ENCODE measurements at regions not wholly inside any gene's neighbourhood (a gene's known extent, or its start where the extent isn't known, plus 50 kb on each side); places are given as distances from the start of the nearest gene placed in this dataset.

DNA sequence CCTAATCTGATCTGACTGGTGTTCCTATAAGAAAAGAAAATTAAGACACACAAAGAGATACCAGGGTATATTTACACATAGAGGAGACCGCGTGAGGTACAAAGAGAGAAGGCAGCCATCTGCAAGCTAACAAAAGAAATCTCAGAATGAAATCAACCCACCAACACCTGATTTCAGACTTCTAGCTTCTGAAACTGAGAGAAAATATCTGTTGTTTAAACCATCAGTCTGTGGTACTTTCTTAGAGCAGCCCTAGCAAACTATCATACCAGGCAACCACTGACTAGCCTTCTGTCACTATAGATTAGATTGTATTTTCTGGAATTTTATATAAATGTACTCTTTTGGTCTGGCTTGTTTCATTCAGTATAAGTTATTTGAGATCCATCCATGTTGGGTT is 779.3 kb upstream of the ACO1 start:
- H3K4me1 Mint-ChIP-seq (ENCODE audit: low read depth), result peaks cover 3% of the 10 kb centered on the region
- H3K9me3 Mint-ChIP-seq, result no peaks in the 10 kb centered on the region
- H3K36me3 Mint-ChIP-seq (ENCODE audit: low read depth), result no peaks in the 10 kb centered on the region
- no peaks in the 10 kb centered on the region for H3K27me3 Mint-ChIP-seq
- no peak overlapping the region for H3K4me3 Mint-ChIP-seq
- no peak overlapping the region for H3K27ac Mint-ChIP-seq
- DNase-seq, result no peak

DNA sequence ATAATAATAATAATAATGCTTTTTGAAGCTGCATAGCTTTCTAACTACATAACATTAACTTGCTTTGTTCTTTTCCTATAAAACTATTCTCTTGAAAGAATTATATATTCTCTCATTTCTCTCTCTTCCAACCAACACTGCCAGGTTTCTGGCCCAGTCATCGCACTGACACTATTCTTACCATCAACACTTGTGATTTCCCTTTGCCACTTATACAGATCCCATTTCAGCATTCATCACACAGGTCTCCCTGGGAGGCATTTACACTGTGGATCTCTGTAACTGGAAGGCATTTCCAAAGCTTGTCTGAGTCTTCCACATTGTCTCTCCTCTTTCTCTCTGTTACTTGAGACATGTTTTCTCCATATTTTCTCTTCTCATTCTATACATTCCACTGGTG is 777.8 kb upstream of the ACO1 start:
- no peaks in the 10 kb centered on the region for H3K9me3 Mint-ChIP-seq
- H3K27me3 Mint-ChIP-seq, result no peaks in the 10 kb centered on the region
- no peak overlapping the region for H3K27ac Mint-ChIP-seq
- no peaks in the 10 kb centered on the region for H3K36me3 Mint-ChIP-seq (ENCODE audit: low read depth)
- no peak for DNase-seq
- no peaks in the 10 kb centered on the region for H3K4me1 Mint-ChIP-seq (ENCODE audit: low read depth)
- no peak overlapping the region for H3K4me3 Mint-ChIP-seq

DNA sequence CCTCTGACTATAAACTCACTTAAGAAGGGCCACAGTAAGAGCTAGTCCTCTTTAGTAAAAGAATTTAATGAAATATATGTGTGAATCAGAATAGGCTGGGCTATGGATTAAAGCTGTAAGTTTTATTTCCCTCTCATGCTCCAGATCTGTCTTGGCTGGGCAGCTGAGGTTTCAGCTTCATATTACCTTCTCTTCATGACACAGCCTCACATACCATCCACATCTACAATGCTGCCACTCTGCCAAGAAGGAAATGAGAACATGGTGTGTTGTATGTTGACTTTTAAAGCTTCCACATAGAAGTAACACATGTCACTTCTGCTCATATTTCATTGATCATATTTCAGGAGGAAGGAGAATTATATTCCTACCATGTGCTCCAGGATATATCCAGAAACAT is 776.0 kb upstream of the ACO1 start:
- Mint-ChIP-seq H3K9me3 (no peaks in the 10 kb centered on the region), H3K27ac (no peak overlapping the region), H3K4me1 (ENCODE audit: low read depth) (peaks cover 9% of the 10 kb centered on the region), H3K4me3 (no peak overlapping the region), H3K36me3 (ENCODE audit: low read depth) (no peaks in the 10 kb centered on the region), H3K27me3 (no peaks in the 10 kb centered on the region)
- no peak for DNase-seq

DNA sequence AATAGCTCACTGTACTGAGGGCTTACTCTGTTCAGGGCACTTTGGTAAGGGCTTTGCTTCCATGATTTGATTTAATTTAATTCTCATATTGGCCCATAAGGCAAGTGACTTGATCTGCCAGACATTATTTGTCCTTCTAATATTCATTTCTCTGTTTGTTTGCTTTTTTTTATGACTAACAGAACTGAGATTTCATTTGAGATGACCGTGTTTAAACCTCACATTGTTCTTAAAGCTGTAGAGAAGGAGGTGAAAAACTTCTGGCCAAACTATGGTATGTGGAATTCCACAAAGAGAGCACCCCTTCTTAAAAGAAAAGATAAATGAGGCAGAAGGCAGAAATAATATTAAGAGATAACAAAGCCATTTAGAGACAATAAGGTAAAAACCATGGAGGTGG is 775.6 kb upstream of the ACO1 start:
- no peaks in the 10 kb centered on the region for H3K27me3 Mint-ChIP-seq
- no peak for DNase-seq
- peaks cover 10% of the 10 kb centered on the region for H3K4me1 Mint-ChIP-seq (ENCODE audit: low read depth)
- no peak overlapping the region for H3K4me3 Mint-ChIP-seq
- H3K36me3 Mint-ChIP-seq (ENCODE audit: low read depth), result no peaks in the 10 kb centered on the region
- no peaks in the 10 kb centered on the region for H3K9me3 Mint-ChIP-seq
- H3K27ac Mint-ChIP-seq, result no peak overlapping the region

DNA sequence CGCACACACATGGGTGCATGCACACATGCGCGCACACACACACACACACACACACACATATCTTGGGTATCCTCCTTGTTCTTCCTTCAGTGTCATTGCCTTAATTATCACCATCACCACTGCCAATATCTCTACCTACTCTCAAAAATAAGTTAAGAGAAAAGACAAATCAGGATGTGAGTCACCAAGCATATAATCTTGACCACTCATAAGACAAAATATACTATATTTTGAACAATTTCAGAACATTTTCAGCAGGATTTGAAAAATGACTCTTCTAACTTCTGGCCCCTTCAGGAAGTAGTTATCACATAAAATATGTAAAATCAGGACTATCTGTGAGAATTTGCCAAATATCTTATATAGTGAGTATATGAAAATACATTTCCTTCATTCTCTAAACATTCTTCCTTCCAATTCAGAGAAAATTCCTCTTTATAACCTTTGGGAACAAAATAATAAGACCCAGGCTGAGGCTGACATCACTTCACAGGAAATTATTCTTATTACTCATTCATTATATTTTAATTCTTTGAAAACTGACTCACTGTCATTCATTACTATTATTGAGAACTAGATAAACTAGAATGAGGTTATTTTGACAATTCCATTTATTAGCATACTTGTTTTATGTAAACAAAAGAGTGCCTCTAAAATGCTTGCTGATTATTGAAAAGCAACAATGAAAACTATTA is 772.0 kb upstream of the ACO1 start:
- no peak overlapping the region for H3K4me3 Mint-ChIP-seq
- H3K4me1 Mint-ChIP-seq (ENCODE audit: low read depth), result peaks cover 13% of the 10 kb centered on the region
- H3K27me3 Mint-ChIP-seq, result no peaks in the 10 kb centered on the region
- DNase-seq, result no peak
- no peaks in the 10 kb centered on the region for H3K9me3 Mint-ChIP-seq
- no peak overlapping the region for H3K27ac Mint-ChIP-seq
- H3K36me3 Mint-ChIP-seq (ENCODE audit: low read depth), result no peaks in the 10 kb centered on the region

DNA sequence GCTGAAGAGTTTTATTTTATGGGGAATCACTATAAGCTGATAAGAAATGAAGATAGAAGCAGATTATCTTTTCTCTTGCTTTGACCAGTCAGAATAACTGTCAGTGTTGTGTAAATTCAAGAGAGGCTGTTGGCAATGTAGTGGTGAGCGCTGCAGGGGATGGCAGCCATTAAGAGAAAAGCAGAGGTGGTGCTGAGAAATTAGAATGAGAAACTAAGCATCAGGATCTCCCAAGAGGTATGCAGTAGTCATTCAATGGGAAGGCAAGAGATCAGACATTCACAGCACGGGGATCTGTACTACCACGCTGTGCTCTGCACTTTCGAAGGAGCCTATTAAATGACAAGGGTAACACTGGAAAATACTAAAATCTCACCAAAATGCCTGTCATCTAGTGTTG is 768.5 kb upstream of the ACO1 start:
- DNase-seq, result no peak
- Mint-ChIP-seq H3K27me3 (no peaks in the 10 kb centered on the region), H3K4me1 (ENCODE audit: low read depth) (peaks cover 16% of the 10 kb centered on the region), H3K27ac (no peak overlapping the region), H3K9me3 (no peaks in the 10 kb centered on the region), H3K36me3 (ENCODE audit: low read depth) (no peaks in the 10 kb centered on the region), H3K4me3 (no peak overlapping the region)

GRCh38 chr9:31623511-31623910 is 760.9 kb upstream of the ACO1 start:
- Mint-ChIP-seq H3K4me3 (no peak overlapping the region), H3K36me3 (ENCODE audit: low read depth) (no peaks in the 10 kb centered on the region), H3K4me1 (ENCODE audit: low read depth) (peaks cover 3% of the 10 kb centered on the region), H3K27me3 (no peaks in the 10 kb centered on the region), H3K9me3 (peaks cover 5% of the 10 kb centered on the region), H3K27ac (no peak overlapping the region)
- DNase-seq, result no peak

- no peak overlapping the region for H3K4me3 Mint-ChIP-seq
- H3K27ac Mint-ChIP-seq, result no peak overlapping the region
- peaks cover 5% of the 10 kb centered on the region for H3K9me3 Mint-ChIP-seq
- H3K27me3 Mint-ChIP-seq, result no peaks in the 10 kb centered on the region
- no peak for DNase-seq
- no peaks in the 10 kb centered on the region for H3K36me3 Mint-ChIP-seq (ENCODE audit: low read depth)
- peaks cover 9% of the 10 kb centered on the region for H3K4me1 Mint-ChIP-seq (ENCODE audit: low read depth)
Observed at GRCh38 chr9:31629292-31629691, 755.2 kb upstream of the ACO1 start.

- Mint-ChIP-seq H3K27me3 (no peaks in the 10 kb centered on the region), H3K27ac (no peak overlapping the region), H3K36me3 (ENCODE audit: low read depth) (no peaks in the 10 kb centered on the region), H3K9me3 (no peaks in the 10 kb centered on the region), H3K4me3 (no peak overlapping the region), H3K4me1 (ENCODE audit: low read depth) (peaks cover 4% of the 10 kb centered on the region)
- DNase-seq, result no peak
Observed at GRCh38 chr9:31637265-31637664, 747.2 kb upstream of the ACO1 start.

DNA sequence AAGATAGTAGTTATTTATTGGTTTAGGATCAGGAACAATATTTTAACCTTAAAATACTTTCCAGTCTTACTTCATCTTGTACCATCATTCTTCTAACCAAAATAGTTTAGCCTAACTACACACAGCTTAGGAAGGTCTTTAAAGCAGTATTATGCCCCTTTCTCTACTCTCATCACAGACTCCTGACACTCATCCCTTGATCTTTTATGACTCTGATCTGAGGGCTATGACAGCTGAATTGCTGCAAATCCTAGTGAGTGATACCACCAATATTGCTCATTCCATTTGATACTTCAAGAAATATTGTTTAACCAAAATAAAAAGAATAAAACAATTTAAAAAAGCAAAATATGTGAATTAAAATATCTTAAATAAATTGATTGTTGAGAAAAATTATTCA is 746.6 kb upstream of the ACO1 start:
- H3K4me1 Mint-ChIP-seq (ENCODE audit: low read depth), result peaks cover 4% of the 10 kb centered on the region
- H3K36me3 Mint-ChIP-seq (ENCODE audit: low read depth), result no peaks in the 10 kb centered on the region
- DNase-seq, result no peak
- no peak overlapping the region for H3K27ac Mint-ChIP-seq
- H3K4me3 Mint-ChIP-seq, result no peak overlapping the region
- H3K9me3 Mint-ChIP-seq, result no peaks in the 10 kb centered on the region
- H3K27me3 Mint-ChIP-seq, result no peaks in the 10 kb centered on the region

- no peaks in the 10 kb centered on the region for H3K27me3 Mint-ChIP-seq
- no peak overlapping the region for H3K27ac Mint-ChIP-seq
- no peak overlapping the region for H3K4me3 Mint-ChIP-seq
- no peak for DNase-seq
- no peaks in the 10 kb centered on the region for H3K36me3 Mint-ChIP-seq (ENCODE audit: low read depth)
- peaks cover 4% of the 10 kb centered on the region for H3K4me1 Mint-ChIP-seq (ENCODE audit: low read depth)
- H3K9me3 Mint-ChIP-seq, result no peaks in the 10 kb centered on the region
Observed at GRCh38 chr9:31639451-31639850, 745.0 kb upstream of the ACO1 start.

DNA sequence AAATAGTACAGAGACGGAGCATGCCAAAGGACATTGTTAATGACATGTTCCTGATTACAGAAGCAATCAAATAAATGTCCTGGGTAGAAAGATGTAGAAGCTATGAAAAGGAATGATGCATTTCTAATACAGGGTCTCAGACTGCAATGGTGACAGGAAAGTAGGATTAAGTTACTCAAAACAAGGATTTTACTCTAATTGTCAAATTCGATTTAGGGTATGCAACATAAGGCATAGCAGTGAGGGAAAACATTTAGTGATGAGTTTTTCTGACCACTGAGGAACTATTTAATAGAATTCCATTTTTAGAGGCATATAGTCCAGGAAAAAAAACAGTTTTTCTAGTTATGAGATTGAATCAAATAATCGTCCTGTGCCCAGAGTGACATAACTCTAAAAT is 715.1 kb upstream of the ACO1 start:
- no peak for DNase-seq
- Mint-ChIP-seq H3K9me3 (no peaks in the 10 kb centered on the region), H3K36me3 (ENCODE audit: low read depth) (no peaks in the 10 kb centered on the region), H3K4me1 (ENCODE audit: low read depth) (peaks cover 21% of the 10 kb centered on the region), H3K27ac (no peak overlapping the region), H3K4me3 (no peak overlapping the region), H3K27me3 (no peaks in the 10 kb centered on the region)

DNA sequence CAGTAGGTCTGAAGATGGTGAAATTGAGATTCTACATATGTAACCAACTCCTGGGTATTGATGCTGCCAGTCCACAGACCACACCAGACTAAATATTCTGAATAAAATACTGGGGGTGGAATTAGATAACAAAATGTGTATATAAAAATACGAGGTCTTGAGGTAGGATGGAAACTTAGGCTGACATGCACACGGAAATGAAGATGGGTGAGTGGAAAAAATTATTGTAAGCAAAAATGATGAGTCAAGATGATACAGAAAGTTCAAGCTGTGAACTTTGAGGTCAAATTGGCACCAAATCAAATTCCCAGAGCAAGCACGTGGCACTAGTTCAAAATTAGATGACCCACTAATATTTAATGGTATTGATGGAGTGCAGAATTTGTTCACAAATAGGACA is 713.4 kb upstream of the ACO1 start:
- Mint-ChIP-seq H3K36me3 (ENCODE audit: low read depth) (no peaks in the 10 kb centered on the region), H3K4me3 (no peak overlapping the region), H3K27me3 (no peaks in the 10 kb centered on the region), H3K9me3 (no peaks in the 10 kb centered on the region), H3K27ac (peak overlapping the region; percentile 58), H3K4me1 (ENCODE audit: low read depth) (peaks cover 26% of the 10 kb centered on the region)
- DNase-seq, result no peak

DNA sequence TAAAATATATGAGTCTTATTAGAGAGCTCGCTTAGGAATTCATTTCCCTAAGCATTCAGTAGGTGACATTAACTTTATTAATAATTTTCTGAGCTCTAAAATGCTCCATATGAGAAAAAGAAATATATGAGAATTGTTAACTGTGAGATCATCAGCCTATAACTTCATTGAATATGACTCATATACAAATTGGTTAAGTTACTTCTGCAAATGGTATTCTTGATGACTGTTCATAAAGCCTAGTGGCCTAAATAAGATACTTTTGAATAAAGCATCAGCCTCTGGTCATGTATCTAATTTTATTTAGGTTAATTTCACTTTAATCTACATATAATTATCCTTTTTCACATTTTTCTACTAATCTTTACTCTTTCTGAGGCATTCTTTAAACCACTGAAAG is 710.2 kb upstream of the ACO1 start:
- Mint-ChIP-seq H3K36me3 (ENCODE audit: low read depth) (no peaks in the 10 kb centered on the region), H3K27me3 (no peaks in the 10 kb centered on the region)

DNA sequence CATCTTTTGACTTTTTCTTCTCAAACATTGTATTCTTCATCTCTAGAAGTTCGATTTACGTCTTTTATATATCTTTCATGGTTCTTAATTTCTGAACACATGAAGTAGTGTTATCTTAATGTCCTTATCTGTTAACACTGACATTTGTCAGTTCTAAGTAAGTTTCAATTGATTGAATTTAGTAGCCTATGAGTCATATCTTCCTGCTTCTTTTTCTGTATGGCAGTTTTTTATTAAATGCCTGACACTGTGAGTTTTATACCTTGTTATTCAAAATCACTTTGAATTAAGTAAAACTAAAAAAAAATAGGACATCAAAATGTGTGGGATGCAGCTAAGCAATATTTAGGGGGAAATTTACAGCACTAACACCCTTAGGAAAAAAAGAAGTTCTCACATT is 707.0 kb upstream of the ACO1 start:
- DNase-seq, result no peak
- H3K4me1 Mint-ChIP-seq (ENCODE audit: low read depth), result peaks cover 35% of the 10 kb centered on the region
- H3K36me3 Mint-ChIP-seq (ENCODE audit: low read depth), result no peaks in the 10 kb centered on the region
- peak overlapping the region; percentile 71 for H3K27ac Mint-ChIP-seq
- no peaks in the 10 kb centered on the region for H3K9me3 Mint-ChIP-seq
- H3K27me3 Mint-ChIP-seq, result no peaks in the 10 kb centered on the region
- H3K4me3 Mint-ChIP-seq, result peak overlapping the region; percentile 33

More for the DNA sequence above, 710.2 kb upstream of the ACO1 start:
- no peaks in the 10 kb centered on the region for H3K9me3 Mint-ChIP-seq
- peaks cover 46% of the 10 kb centered on the region for H3K4me1 Mint-ChIP-seq (ENCODE audit: low read depth)
- no peak overlapping the region for H3K4me3 Mint-ChIP-seq
- no peak for DNase-seq
- H3K27ac Mint-ChIP-seq, result no peak overlapping the region

- no peak for DNase-seq
- Mint-ChIP-seq H3K4me3 (no peak overlapping the region), H3K36me3 (ENCODE audit: low read depth) (no peaks in the 10 kb centered on the region), H3K9me3 (no peaks in the 10 kb centered on the region), H3K27me3 (no peaks in the 10 kb centered on the region), H3K4me1 (ENCODE audit: low read depth) (peaks cover 35% of the 10 kb centered on the region), H3K27ac (peak overlapping the region; percentile 71)
Observed at GRCh38 chr9:31677877-31678276, 706.6 kb upstream of the ACO1 start.

Measured in activated T-cell treated with anti-CD3 and anti-CD28 coated beads, Interleukin-2, amount 50 U/mL, for 24 hours (primary cell).